ENCODE measurements at regions not wholly inside any gene's neighbourhood (a gene's known extent, or its start where the extent isn't known, plus 50 kb on each side); places are given as distances from the start of the nearest gene placed in this dataset.

DNA sequence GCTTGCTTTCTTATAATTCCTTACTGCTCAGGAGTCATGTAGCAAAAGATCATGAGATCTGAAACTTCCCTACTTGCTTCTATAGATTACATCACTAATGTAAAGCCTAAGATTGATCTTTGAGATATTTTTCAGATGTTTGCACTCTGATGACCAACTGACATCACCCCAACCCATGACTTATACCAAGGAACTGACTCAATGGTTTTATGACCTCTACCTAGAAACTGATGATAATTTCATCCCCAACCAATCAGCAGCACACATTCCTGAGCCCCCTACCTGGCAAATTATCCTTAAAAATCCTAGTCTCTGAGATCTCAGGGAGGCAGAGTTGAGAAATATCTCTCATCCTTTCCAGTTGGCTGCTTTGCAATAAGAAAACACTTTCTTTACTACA is 122.3 kb upstream of the CAMK1G start:
- no peak for DNase-seq (ENCODE audit: low read depth)

DNA sequence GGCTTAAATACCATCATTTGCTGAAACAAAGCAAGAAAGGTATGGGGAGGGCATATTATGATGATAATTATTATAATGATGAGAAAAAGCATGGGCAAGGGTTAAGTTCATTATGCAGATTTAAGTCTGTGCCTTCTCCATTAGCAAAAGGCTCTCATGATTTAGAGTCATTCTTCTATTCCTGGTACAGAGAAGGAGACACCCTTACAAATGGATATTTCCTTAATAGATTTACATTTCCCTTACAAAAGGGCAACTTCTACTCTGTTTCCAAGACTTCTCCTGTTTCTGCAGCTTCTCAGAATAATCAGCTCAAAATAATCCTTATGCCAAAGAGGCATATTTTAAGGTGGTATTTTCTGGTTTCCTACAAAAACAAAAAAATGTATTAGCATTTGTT is 121.1 kb upstream of the CAMK1G start:
- DNase-seq (ENCODE audit: low read depth), result no peak

DNA sequence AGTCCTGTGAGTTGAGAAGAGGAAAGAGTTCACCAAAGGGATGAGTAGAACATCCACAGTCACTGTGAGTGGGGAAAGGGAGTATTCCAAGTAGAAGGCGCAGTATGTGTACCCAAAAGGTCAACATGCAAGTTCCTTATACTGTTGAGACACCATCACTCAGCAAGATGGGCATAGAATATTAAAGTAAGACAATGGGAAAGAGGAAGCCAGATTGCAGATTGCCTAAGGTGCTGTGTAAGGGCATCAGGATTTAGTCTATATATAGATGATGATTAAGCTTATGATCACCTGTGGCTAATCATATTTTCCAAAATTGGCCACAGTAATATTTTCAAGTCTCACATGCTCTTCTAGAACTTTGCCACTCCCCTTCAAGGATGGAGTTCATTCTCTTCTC is 120.1 kb upstream of the CAMK1G start:
- DNase-seq (ENCODE audit: low read depth), result no peak

DNA sequence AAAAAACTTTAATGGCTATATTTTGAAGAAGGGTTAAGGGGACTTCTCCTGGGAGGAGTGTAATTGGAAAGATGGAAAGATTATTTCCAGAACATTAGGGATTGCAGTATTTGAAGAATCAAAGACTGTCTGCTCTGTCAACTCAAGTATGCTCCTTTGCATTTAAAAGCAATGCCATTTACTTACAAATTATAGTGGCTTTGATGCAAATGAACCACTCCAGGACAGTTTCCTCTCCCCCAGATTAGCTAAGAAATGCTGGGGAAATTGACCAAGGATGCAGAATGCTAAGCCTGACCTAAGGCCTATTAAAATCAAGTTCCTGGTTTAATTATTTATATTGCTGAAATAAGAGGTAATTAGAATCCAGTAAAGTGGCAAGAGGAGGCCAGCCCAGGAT is 110.5 kb upstream of the CAMK1G start:
- DNase-seq (ENCODE audit: low read depth), result no peak

DNA sequence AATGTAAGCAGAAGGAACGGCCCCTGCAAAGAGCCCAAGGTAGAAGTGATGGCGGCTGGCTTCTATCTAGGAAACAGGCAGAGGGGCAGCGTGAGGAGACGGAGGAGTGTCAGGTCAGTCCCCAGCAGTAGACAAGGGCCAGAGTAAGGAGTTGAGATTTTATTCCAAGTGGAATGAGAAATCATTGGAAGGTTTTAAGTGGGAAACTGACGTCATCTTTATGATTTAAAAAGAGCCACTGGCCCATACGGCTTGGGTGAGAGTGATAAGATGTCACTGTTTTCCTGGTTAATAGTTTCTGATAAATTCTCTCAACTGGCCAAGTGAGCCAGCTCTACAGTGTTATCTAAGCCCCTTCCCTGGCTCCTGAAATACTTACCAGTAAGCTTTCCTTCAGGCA is 103.2 kb upstream of the CAMK1G start:
- DNase-seq (ENCODE audit: low read depth), result no peak

DNA sequence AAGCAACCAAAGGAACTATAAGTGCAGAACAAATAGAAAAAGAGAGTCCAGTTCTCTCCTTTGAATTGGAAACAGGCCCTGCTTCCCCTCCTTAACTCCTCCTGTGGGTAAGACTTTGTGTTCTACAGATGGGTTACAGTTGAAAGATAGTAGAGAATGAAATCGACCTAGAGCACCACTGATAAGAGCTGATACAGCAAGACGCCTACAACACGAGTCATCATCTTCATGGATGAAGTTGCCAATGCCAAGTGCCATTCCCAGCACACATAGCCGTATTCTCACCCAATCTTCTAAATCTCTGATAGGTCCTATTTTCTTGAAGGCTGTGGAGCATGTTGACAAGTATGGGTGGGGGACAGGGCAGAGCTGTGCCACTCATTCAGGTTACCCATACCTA is 99.8 kb upstream of the CAMK1G start:
- no peak for DNase-seq (ENCODE audit: low read depth)

DNA sequence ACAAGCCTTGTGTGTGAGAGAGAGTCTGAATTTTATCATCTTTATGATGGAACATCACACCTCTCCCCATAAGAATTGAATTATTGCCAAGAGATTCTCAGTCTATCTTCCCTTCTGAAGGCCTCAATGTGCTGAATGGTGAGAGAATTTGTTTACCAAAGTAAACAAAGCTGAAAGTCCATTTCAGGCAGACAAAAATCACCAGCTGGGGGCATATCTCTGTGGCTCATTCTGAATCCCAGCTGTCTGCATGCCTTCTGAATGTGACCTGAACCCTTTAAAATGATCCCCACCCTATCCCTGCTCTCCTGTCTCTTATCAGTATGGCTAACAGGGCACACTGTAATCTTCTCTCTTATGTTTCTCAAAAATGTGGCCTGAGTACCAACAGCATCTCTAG is 99.1 kb upstream of the CAMK1G start:
- DNase-seq (ENCODE audit: low read depth), result no peak

DNA sequence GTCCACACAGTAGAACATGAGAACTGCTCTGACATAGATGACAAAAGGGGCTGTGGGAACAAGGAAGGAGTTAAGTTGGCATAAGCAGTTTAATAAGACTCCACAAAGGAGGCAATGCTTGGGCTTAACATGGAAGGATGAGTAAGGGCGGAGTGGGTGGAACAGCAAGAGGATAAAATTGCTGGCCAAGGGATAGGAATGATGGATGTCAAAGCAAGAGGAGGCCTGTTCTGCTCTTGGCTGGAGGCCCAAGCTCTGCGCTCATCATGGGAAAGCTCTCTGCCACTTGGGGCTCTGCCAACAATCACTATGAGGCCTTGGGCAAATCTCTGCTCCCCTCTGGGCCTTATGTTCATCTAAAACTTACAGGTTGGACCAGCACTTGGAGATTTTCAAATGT is 98.3 kb upstream of the CAMK1G start:
- DNase-seq (ENCODE audit: low read depth), result no peak

DNA sequence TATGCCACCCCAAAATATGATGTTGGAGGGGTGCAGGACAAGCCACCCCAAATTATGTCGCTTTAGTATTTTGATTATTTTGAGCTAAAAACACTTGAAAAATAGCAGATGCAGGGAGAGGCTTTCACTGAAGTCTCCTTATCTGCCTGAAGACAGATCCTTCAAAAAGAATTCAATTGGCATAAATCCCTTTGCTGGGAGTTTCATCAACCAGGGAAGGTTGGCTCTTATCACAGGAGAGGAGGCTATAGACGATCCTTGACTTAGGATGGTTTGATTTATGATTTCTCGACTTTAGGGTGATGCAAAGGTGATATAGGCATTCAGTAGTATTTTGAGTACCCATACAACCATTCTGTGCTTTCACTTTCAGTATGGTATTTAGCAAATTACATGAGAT is 97.8 kb upstream of the CAMK1G start:
- DNase-seq (ENCODE audit: low read depth), result no peak

DNA sequence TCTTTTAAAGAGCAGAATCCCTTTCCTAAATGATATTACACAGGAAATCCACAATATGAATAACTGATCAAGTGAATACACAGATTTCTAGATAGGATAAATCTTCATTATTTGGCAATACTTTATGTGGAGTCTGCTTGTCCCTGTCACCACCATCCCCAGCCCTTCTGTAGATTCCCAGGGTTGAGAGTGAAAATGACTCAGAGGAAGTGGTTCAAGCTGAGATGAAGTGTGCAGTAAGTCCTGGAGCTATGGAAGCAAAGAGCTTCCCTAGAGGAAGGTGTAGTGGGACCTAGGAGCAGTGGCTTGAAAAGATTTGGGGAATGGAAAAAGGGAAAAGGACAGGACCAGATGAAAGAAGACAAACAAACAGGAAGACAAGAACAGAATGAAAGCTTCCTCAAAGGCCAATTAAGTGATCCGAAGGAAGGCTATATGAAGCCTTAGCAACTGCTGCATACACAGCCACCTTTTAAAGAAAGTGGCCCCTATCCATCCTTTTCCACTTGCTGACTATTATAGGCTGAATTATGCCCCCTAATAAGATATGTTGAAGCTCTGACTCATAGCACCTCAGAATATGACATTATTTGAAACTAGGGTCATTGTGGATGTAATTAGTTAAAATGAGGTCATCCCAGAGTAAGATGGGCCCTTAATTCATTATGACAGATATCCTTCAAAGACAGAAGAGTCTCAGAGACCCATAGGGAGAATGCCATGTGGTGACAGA is 96.5 kb upstream of the CAMK1G start:
- DNase-seq (ENCODE audit: low read depth), result no peak

DNA sequence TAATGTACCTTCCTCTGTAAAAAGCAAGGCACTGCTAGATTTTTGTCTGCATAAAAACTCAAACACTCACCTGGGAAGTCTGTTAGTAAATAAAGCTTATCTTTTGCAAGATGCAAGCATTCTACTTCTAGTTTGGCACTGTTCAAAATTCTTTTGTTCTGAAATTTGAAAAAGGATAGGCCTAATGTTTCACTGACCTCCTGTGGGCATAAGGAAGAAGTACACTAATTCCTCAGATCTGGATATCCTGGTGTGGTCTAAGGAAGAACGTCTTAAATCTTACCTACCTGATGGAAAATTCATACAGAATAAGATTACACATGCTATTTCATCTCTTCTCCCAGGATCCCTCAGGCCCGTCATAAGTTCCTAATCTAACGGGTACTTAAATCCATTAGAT is 93.5 kb upstream of the CAMK1G start:
- no peak for DNase-seq (ENCODE audit: low read depth)

DNA sequence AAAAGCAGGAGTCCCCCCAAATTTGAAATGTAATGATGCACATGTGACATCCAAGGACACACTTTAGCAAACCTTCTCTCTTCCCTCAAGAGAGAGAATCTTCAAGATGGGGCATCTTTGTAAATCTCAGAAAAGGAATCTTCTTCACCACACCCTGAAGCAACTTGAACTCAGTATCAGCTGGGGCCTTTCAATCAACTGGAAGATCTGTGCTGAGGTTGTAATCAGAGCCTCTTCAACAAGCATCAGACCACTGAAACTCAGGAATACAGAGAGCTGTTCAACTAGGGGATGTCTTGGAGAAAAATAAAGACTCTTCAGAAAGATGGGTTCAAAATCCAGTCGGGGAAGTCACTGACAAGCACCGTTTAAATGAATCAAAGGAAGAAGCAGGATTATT is 92.5 kb upstream of the CAMK1G start:
- no peak for DNase-seq (ENCODE audit: low read depth)

DNA sequence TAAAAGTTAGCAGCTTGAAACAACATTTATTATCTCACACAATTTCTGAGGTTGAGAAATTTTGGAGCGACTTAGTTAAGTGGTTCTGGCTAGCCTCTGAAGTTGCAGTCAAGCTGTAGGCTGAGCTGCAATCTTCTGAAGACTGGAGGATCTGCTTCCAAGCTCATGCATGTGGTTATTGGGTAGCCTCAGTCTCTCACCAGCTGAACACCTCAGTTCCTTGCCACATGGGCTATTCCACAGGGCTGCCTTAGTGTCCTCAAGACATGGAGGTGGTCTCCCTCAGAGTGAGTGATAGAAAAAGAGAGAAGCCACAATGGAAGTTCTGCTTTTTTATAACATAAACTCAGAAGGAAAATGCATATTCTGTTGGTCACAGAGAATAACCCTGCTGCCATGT is 92.0 kb upstream of the CAMK1G start:
- no peak for DNase-seq (ENCODE audit: low read depth)

DNA sequence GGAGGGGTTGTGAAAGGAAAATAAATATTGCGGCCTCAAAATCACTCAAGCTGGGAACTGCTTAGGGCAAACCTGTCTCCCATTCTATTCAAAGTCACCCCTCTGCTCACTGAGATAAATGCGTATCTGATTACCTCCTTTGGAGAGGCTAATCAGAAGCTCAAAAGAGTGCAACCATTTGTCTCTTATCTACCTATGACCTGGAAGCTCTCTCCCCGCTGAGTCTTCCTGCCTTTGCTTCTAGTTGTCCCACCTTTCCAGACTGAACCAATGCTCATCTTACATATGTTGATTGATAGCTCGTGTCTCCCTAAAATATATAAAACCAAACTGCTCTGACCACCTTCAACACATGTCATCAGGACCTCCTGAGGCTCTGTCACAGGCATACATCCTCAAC is 91.6 kb upstream of the CAMK1G start:
- DNase-seq (ENCODE audit: low read depth), result no peak

DNA sequence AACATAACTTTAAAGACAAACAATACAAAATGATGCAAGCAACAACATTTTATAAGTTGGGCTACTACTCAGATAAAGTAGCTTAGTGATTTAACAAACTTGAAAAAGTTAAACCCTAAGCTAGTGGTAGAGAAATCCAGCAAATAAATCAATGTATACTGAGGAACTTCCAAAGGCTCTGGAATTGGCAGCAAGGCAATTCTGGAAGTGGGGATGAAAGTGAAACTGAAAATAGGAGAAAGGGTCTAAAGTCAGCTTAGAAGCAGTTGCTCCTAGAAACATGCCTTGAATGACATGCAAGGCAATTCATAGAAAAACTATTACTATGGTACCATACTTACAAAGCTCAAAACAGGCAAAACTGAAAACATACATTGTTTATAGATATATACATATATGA is 90.0 kb upstream of the CAMK1G start:
- DNase-seq (ENCODE audit: low read depth), result no peak

DNA sequence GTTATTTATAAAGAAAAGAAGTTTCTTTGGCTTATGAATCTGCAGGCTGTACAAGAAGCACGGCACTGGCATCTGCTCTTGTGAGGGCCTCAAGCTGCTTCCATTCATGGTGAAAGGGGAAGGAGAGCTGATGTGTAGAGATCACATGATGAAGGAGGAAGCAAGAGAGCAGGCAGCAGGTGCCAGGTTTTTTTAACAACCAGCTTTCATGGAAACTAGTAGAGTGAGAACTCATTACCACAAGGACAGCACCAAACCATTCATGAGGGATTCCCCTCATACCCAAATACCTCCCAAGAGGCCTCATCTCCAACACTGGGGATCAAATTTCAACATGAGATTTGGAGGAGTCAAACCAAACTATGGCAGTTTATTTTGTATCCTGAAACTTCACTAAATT is 85.8 kb upstream of the CAMK1G start:
- DNase-seq (ENCODE audit: low read depth), result no peak

DNA sequence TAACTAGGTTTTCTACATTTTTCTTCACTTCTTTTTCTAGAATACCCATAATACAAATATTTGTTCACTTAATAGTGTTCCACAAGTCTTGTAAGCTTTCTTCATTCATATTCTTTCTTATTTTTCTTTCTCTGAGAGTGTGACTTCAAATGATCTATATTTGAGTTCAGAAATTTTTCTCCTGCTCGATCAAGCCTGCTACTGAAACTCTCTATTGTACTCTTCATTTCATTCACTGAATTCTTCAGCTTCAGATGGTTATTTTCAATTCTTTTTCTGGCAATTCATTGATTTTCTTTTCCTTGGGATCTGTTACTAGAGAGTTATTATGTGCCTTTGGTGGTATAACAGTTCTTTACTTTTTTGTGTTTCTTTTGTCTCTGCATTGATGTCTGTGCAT is 82.5 kb upstream of the CAMK1G start:
- no peak for DNase-seq (ENCODE audit: low read depth)

DNA sequence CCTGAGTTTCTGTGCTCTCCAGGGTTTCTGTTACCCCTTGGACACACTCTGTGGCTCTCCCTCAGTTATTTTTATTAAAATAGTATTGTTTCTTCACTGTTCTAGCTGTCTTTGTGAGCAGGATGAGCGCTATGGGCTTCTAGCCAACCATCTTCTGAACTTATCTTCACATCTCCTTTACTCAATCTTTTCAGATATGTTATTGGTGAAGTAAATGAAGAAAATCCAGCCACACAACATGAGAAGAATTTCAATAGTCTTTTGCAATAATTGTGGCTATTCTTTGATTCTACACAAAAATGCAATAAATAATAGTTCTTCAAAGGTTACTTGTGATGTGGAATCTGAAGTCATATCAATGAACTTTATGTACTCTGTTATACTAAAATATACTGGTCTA is 80.3 kb upstream of the CAMK1G start:
- DNase-seq (ENCODE audit: low read depth), result no peak

DNA sequence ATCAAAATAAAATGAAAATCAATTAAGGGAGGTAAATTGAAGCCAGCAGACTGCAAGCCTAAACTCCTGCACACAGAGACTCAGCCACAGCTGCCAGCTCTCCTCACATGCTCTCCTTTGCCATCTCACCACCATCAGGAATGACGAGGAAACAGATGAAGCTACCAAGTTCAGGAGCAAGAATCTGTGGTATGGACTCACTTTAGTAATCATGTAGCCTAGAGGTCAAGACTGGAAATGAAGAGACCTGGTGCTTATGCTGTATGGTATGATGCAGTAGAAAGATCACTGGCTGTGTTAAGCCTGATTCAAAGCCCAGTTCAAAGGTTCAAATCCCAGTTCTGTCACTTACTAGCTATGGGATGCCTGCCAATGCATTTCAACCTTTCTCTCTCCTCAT is 78.9 kb upstream of the CAMK1G start:
- no peak for DNase-seq (ENCODE audit: low read depth)

DNA sequence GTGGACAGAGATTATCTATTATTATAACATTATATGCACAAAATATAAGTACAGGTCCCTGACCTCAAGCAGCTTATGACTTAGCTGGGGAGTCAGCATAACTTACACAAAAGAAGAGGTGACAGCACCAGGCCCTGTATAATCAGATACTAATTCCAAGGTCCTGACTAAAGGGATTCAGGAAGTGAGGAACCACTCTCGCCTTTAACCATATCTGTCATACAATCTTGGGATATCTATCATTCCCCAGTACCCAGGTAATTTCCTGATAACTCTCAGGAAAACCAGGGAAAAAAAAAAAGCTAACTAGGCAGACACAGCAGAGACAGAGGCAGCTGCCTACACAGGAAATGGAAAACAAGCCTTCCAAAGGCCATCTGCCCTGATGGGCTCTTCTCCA is 78.5 kb upstream of the CAMK1G start:
- DNase-seq (ENCODE audit: low read depth), result peak; percentile 74

DNA sequence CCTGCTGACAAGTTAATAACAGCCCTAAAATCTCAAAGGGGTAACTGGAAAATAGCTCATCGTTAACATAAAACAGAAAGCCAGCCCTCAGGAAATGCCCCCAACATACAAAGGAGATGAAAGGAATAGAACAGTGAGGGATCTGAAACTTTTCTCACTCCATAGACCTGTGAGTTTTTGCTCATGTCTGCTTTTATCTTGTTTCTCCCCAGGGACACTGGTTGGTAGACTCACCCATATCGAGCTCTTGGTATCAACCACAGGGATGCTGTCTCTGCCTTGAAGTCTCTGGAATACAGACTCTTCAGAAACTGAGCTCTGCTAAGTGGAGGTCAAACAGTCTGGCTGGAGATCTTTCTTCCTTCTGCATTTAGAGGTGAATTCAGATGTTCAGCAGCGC is 77.4 kb upstream of the CAMK1G start:
- no peak for DNase-seq (ENCODE audit: low read depth)

DNA sequence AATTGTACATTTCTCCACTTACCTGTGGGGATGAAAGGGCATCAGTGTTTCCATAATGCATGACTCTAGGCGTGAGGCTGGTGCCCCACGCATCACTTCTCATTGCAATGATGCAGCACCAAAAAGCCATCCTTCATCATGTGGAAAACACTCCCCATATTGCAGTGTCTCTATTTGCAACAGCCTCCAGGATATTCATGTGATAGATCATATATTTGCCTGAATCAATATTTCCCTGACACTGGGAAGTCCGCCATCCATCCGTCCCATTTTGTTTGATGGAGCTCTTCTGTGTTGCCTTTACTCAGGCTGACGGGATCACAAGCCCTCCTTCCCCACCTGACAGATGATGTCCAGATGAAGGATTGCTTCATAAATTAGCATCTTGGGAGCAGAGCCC is 74.5 kb upstream of the CAMK1G start:
- no peak for DNase-seq (ENCODE audit: low read depth)

DNA sequence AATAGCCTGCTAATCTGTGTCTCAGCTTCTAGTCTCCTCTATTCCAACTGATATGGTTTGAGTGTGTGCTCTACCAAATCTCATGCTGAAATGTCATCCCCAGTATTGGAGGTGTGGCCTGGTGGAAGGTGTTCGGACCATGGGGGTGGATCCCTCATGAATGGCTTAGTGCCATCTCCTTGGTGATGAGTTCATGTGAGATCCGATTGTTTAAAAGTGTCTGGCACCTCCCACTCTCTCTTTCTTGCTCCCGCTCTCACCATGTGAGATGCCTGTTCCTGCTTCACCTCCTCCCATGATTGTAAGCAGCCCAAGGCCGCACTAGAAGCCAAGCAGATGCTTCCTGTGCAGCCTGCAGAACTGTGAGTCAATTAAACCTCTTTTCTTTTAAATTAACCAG is 73.5 kb upstream of the CAMK1G start:
- DNase-seq (ENCODE audit: low read depth), result no peak

DNA sequence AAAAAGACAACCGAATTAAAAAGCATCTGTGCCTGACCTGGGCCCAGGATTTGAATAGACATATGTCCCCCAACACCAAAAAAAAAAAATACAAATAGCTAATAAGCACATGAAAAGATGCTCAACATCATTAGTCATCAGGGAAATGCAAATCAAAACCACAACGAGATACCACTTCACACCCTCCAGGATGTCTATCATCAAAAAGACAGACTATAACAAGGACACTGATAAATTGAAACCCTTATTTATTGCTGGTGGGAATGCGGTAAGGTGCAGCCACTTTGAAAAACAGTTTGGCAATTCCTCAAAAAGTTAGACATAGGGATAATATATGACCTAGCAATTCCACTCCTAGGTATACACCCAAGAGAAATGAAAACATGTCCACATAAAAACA is 72.3 kb upstream of the CAMK1G start:
- DNase-seq (ENCODE audit: low read depth), result no peak

DNA sequence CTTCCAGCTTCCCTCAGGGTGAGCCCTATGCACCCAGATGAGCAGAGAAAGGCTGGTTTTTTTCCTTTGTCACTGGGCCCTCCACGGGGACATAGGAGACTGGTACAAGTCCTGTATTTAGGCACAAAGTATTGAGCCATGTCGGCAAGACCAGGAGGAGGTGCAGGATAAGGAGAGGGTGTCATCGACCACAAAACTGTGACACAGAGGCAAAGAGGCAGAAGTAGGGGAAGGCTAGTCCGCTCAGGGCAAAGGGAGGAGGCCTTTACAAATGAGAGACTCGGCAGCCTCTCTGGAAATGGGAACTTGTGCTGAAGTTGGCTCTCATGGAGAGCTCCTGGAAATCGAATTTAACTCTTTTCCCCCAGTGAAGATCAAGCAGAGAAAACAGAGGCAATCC is 70.7 kb upstream of the CAMK1G start:
- no peak for DNase-seq (ENCODE audit: low read depth)
